ENCODE measurements at regions not wholly inside any gene's neighbourhood (a gene's known extent, or its start where the extent isn't known, plus 50 kb on each side); places are given as distances from the start of the nearest gene placed in this dataset.

DNA sequence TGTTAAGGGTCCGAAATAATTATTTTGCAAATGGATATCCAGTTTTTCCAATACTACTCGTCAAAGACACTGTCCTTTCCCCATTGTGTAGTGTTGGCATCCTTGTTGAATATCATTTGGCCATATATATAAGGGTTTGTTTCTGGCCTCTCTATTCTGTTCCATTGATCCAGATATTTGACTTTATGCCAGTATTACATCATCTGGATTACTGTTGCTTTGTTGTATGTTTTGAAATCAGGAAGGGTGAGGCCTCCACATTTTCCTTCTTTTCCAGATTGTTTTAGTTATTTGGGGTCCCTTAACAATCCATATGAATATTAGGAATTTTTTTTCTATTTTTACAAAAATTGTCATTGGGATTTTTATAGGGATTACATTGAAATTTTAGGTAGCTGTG lies 244.1 kb downstream of the GPD2 start:
- Histone ChIP-seq H3F3A (ENCODE audit: insufficient read depth) (no peaks in the 10 kb centered on the region), H3K9me3 (ENCODE audit: insufficient read depth, low read length) (no peaks in the 10 kb centered on the region), H2AFZ (ENCODE audit: low read depth, low read length, severe bottlenecking) (no peak overlapping the region), H3K36me3 (ENCODE audit: low read length) (no peaks in the 10 kb centered on the region), H3K9me2 (replicated peaks; ENCODE audit: insufficient read depth, low read length) (no peaks in the 10 kb centered on the region), H3K27ac (ENCODE audit: low read depth, low read length) (no peak overlapping the region), H4K20me1 (ENCODE audit: low read depth, low read length) (no peaks in the 10 kb centered on the region), H3K79me2 (ENCODE audit: insufficient read depth, low read length) (no peaks in the 10 kb centered on the region), H3K9ac (ENCODE audit: low read length) (no peak overlapping the region), H3K27me3 (ENCODE audit: low read length) (no peaks in the 10 kb centered on the region), H3K4me3 (ENCODE audit: insufficient read depth, low read length, poor library complexity, severe bottlenecking) (no peak overlapping the region), H3K4me2 (ENCODE audit: low read depth, low read length, poor library complexity, severe bottlenecking) (no peak overlapping the region)
- TF ChIP-seq, protein P1, sequence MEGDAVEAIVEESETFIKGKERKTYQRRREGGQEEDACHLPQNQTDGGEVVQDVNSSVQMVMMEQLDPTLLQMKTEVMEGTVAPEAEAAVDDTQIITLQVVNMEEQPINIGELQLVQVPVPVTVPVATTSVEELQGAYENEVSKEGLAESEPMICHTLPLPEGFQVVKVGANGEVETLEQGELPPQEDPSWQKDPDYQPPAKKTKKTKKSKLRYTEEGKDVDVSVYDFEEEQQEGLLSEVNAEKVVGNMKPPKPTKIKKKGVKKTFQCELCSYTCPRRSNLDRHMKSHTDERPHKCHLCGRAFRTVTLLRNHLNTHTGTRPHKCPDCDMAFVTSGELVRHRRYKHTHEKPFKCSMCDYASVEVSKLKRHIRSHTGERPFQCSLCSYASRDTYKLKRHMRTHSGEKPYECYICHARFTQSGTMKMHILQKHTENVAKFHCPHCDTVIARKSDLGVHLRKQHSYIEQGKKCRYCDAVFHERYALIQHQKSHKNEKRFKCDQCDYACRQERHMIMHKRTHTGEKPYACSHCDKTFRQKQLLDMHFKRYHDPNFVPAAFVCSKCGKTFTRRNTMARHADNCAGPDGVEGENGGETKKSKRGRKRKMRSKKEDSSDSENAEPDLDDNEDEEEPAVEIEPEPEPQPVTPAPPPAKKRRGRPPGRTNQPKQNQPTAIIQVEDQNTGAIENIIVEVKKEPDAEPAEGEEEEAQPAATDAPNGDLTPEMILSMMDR (IDR thresholded peaks at IDR 0.05; ENCODE audit: insufficient read depth, low read length, poor library complexity, severe bottlenecking) = no peak
- no peak for TF ChIP-seq EZH2phosphoT487 (conservative IDR thresholded peaks at IDR 0.05; ENCODE audit: low read length)

DNA sequence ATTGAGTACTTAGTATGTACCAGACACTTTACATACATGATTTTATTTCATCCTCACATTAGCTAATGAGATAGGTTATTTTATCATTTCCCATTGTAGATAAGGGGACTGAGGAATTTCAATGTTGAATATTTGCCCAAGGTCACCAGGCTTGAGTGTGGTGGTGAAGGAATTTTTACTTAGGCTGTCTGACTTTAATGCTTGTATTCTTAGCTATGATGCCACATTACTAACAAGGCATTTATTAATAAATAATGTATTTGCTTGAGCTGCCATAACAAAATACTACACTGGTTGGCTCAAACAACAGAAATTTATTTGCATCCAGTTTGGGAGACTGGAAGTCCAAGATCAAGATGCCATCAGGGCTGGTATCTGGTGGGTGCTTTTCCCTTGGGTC lies 250.9 kb downstream of the GPD2 start:
- no peak for TF ChIP-seq EZH2phosphoT487 (conservative IDR thresholded peaks at IDR 0.05; ENCODE audit: low read length)
- TF ChIP-seq, protein P1 (IDR thresholded peaks at IDR 0.05; ENCODE audit: insufficient read depth, low read length, poor library complexity, severe bottlenecking) = no peak
- no peaks in the 10 kb centered on the region for H4K20me1 ChIP-seq (ENCODE audit: low read depth, low read length)
- H3K9me3 ChIP-seq (ENCODE audit: insufficient read depth, low read length) = no peaks in the 10 kb centered on the region
- H3K36me3 ChIP-seq (ENCODE audit: low read length) = no peaks in the 10 kb centered on the region
- H3K9me2 ChIP-seq (replicated peaks; ENCODE audit: insufficient read depth, low read length) = no peaks in the 10 kb centered on the region
- H3K79me2 ChIP-seq (ENCODE audit: insufficient read depth, low read length) = no peaks in the 10 kb centered on the region
- H3K4me3 ChIP-seq (ENCODE audit: insufficient read depth, low read length, poor library complexity, severe bottlenecking) = no peak overlapping the region
- no peak overlapping the region for H3K4me2 ChIP-seq (ENCODE audit: low read depth, low read length, poor library complexity, severe bottlenecking)
- H2AFZ ChIP-seq (ENCODE audit: low read depth, low read length, severe bottlenecking) = no peak overlapping the region
- H3F3A ChIP-seq (ENCODE audit: insufficient read depth) = no peaks in the 10 kb centered on the region
- H3K9ac ChIP-seq (ENCODE audit: low read length) = no peak overlapping the region
- H3K27ac ChIP-seq (ENCODE audit: low read depth, low read length) = no peak overlapping the region
- no peaks in the 10 kb centered on the region for H3K27me3 ChIP-seq (ENCODE audit: low read length)

DNA sequence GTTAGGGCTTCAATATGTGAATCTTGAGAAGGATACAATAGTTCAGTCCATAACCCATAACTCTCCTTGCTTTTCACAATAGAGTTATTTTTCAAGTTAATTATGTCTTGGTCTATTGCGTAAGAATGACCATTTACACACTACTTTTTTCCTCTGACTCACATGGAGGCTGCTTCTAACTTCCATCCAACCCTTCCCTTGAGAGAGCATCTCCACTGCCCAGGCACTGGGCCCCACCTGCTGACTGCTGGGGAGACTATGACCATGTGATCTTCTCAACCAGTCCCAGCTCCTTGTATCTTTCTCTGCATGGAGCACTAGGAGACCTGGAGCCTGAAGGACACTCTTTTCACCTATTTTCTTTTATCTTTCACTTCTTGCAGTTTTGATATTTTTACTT lies 251.5 kb downstream of the GPD2 start:
- Histone ChIP-seq H3F3A (ENCODE audit: insufficient read depth) (no peaks in the 10 kb centered on the region), H3K9me2 (replicated peaks; ENCODE audit: insufficient read depth, low read length) (no peaks in the 10 kb centered on the region), H4K20me1 (ENCODE audit: low read depth, low read length) (no peaks in the 10 kb centered on the region), H3K27ac (ENCODE audit: low read depth, low read length) (no peak overlapping the region), H3K36me3 (ENCODE audit: low read length) (no peaks in the 10 kb centered on the region), H3K4me2 (ENCODE audit: low read depth, low read length, poor library complexity, severe bottlenecking) (no peak overlapping the region), H3K27me3 (ENCODE audit: low read length) (no peaks in the 10 kb centered on the region), H3K79me2 (ENCODE audit: insufficient read depth, low read length) (no peaks in the 10 kb centered on the region), H3K9ac (ENCODE audit: low read length) (no peak overlapping the region), H3K9me3 (ENCODE audit: insufficient read depth, low read length) (no peaks in the 10 kb centered on the region), H3K4me3 (ENCODE audit: insufficient read depth, low read length, poor library complexity, severe bottlenecking) (no peak overlapping the region), H2AFZ (ENCODE audit: low read depth, low read length, severe bottlenecking) (no peak overlapping the region)
- TF ChIP-seq EZH2phosphoT487 (conservative IDR thresholded peaks at IDR 0.05; ENCODE audit: low read length) = no peak
- TF ChIP-seq, protein P1 (IDR thresholded peaks at IDR 0.05; ENCODE audit: insufficient read depth, low read length, poor library complexity, severe bottlenecking) = no peak

All from SU-DHL-6 (cell line).